SK-N-MC (cell line): ENCODE measurements at regions not wholly inside any gene's neighbourhood (a gene's known extent, or its start where the extent isn't known, plus 50 kb on each side); places are given as distances from the start of the nearest gene placed in this dataset.

ENCODE experiments used
- DNase-seq: peaks from one replicate; pipeline ENCODE4 v3.0.0-alpha.2; 2011; ENCODE audit warnings: low read depth, low spot score
- H3K27ac ChIP-seq: fragments of 200-600 bp; sonication (generic); 2 replicates; pipeline ENCODE4 v1.5.1; 2016; ENCODE audit warnings: mixed run types
- H3K36me3 ChIP-seq: fragments of 200-600 bp; sonication (generic); 2 replicates; pipeline ENCODE4 v1.6.1; 2017; ENCODE audit warnings: antibody characterized with exemption, low read length, mixed read lengths; ENCODE audit not compliant: insufficient read depth
- H3K4me3 ChIP-seq: fragments of 200-600 bp; sonication (generic); 2 replicates; pipeline ENCODE4 v1.5.1; 2016
- H3K9ac ChIP-seq: fragments of 200-600 bp; sonication (generic); 2 replicates; pipeline ENCODE4 v1.8.0; 2017; ENCODE audit warnings: mixed run types, mixed read lengths; ENCODE audit not compliant: insufficient read length
- H3K9me3 ChIP-seq: fragments of 200-600 bp; sonication (generic); 2 replicates; pipeline ENCODE4 v1.6.1; 2017; ENCODE audit warnings: low read depth, mild to moderate bottlenecking, antibody characterized with exemption, low read length, moderate library complexity, mixed read lengths
- EZH2 ChIP-seq: fragments of 200-600 bp; sonication (generic); IDR thresholded peaks from one replicate; pipeline ENCODE4 v1.6.1; 2017; ENCODE audit warnings: antibody characterized with exemption
- FOXP2 ChIP-seq: optimal IDR thresholded peaks from 2 replicates; pipeline ENCODE3; 2011; ENCODE audit warnings: mild to moderate bottlenecking, moderate library complexity; ENCODE audit not compliant: insufficient read depth; ENCODE audit errors: extremely low read length, control extremely low read depth
- POLR2AphosphoS5 ChIP-seq: IDR thresholded peaks from 2 replicates; pipeline ENCODE4 v1.6.1; 2012; ENCODE audit warnings: mild to moderate bottlenecking, low read depth, low read length, borderline replicate concordance

DNA sequence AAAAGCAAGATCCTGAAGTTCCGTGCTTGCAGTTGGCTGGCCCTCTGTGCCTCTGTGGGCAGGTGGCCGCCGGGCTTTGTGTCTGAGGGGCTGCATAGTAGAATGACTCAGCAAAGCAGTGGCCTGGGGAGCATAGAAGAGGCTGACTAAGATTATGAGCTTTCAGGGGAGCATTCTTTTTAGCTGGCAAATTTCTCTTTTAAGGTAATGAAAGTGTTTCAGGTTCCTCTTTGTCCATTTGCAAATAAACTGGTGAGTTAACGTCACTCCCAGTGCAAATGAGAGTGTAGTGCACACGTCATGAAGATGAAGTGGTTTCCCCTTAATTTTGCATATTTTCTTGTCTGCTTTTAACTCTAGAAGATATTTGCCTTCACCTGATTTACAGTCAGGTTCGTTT lies 98.6 kb downstream of the BCL2L11 start:
- no peak for DNase-seq
- H3K36me3 ChIP-seq = no peaks in the 10 kb centered on the region
- no peak overlapping the region for H3K27ac ChIP-seq
- H3K9me3 ChIP-seq = no peaks in the 10 kb centered on the region; the same call in 1 of the 2 replicates
- H3K9ac ChIP-seq = no peak overlapping the region
- H3K4me3 ChIP-seq = no peak overlapping the region
- no peak for TF ChIP-seq EZH2
- TF ChIP-seq FOXP2 = no peak
- no peak for TF ChIP-seq POLR2AphosphoS5

DNA sequence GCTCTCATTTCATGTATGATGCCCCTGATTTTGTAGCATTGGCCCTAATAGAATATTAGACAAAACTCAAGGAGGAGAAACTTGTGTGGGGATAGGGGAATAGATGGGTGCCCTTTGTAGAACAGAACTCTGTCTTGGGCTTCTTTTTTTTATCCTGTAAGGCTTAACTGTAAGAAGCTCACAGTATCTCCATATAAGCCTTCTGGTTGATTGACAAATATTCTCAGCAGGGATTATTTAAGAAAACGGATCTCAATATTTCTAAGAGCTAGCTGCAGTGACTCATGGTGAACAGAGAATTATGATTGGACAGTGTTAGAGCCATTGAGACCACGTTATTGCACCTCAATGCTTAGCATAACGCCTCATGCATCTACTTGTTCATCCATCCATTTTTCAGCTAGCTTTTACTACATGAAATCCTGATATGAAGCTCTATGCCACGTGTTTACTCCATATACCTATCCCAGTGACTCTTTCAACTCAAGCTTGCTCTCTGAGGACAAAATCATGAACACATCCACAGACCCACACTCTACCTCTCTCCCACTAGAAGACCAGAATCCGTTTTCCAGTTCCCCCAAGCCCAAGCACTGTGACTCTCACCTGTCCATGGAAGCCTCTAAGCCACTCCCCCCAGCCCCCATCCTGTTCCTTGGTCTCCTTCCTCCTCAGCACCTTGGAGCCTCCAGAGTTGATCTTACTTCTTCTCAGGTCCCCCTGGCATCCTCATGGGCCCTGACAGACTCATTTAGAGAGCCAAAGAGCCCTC lies 99.2 kb downstream of the BCL2L11 start:
- no peaks in the 10 kb centered on the region for H3K9me3 ChIP-seq
- no peak for DNase-seq
- H3K4me3 ChIP-seq = no peak overlapping the region
- H3K36me3 ChIP-seq = no peaks in the 10 kb centered on the region
- H3K9ac ChIP-seq = no peak overlapping the region
- H3K27ac ChIP-seq = no peak overlapping the region
- TF ChIP-seq POLR2AphosphoS5 = no peak
- no peak for TF ChIP-seq FOXP2
- TF ChIP-seq EZH2 = no peak

DNA sequence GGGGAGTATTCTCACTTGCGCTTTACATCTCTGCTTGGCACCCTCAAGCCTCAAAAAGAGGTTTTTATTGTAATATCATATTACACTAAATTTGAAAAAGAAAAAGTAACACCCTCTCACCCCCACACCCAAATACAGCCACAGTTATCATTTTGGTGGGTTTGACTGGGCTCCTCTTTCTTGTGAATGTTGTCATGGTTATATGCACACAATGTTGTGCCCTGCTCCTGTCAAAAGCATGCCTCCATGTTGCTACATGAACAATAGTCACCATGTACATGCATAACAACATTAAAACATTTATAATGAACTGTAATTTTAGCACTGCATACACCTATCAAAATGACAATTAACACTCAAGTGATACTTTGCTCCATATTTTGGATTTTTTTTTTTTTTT lies 100.2 kb downstream of the BCL2L11 start:
- no peaks in the 10 kb centered on the region for H3K36me3 ChIP-seq

DNA sequence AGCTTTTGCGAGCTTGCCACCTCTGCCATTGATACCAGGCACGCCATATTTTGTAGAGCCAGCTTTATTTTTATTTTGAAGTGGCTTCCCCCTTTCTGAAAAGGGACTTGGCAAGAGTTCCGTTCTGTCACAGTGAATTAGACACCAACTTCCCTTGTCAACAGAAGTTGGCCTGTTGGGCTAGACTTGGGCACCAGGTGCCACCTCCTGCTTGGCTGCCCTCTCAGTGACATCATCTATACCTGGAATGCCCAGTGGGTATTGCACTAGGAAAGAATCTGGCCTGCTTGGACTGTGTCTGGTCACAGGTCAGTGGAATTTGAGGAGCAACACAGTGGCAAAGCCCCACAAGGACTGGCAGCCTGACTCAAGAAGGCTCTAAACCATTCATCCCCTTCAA lies 101.0 kb downstream of the BCL2L11 start:
- H3K4me3 ChIP-seq = no peak overlapping the region
- TF ChIP-seq EZH2 (no peak), FOXP2 (no peak), POLR2AphosphoS5 (no peak)
- no peaks in the 10 kb centered on the region for H3K9me3 ChIP-seq
- H3K27ac ChIP-seq = no peak overlapping the region
- no peak overlapping the region for H3K9ac ChIP-seq
- H3K36me3 ChIP-seq = no peaks in the 10 kb centered on the region
- no peak for DNase-seq

More for the DNA sequence above, 100.2 kb downstream of the BCL2L11 start:
- Histone ChIP-seq H3K9ac (no peak overlapping the region), H3K9me3 (no peaks in the 10 kb centered on the region), H3K27ac (no peak overlapping the region), H3K4me3 (no peak overlapping the region)
- TF ChIP-seq FOXP2 (no peak), EZH2 (no peak), POLR2AphosphoS5 (no peak)
- no peak for DNase-seq

GRCh38 chr2:111222204-111222866 lies 101.6 kb downstream of the BCL2L11 start:
- Histone ChIP-seq H3K9me3 (no peaks in the 10 kb centered on the region), H3K4me3 (no peak overlapping the region), H3K36me3 (no peaks in the 10 kb centered on the region), H3K9ac (no peak overlapping the region), H3K27ac (no peak overlapping the region)
- DNase-seq = no peak
- TF ChIP-seq FOXP2 (no peak), POLR2AphosphoS5 (no peak), EZH2 (no peak)

DNA sequence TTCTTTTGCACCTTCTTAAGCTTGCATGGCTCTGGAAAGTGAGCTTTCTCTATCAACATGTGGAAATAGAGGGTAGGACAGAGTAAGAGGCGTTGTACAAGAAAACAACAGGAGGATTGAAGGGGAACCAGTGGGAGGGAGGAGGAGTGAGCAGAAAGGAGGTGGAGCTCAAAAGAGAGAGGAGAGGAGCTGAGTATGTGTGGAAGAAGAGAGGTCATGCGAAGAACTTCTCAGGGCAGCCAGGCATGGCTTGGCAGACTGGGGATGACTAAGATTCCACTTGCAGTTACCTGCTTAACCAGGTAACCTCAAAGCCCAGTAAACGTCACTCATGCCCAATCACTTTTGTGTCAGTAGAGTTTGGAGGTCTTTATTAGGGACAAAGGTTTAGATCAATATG lies 105.1 kb downstream of the BCL2L11 start:
- TF ChIP-seq FOXP2 (no peak), POLR2AphosphoS5 (no peak), EZH2 (no peak)
- Histone ChIP-seq H3K9me3 (peaks cover 10% of the 10 kb centered on the region), H3K9ac (no peak overlapping the region), H3K4me3 (no peak overlapping the region), H3K27ac (no peak overlapping the region), H3K36me3 (no peaks in the 10 kb centered on the region)
- no peak for DNase-seq

DNA sequence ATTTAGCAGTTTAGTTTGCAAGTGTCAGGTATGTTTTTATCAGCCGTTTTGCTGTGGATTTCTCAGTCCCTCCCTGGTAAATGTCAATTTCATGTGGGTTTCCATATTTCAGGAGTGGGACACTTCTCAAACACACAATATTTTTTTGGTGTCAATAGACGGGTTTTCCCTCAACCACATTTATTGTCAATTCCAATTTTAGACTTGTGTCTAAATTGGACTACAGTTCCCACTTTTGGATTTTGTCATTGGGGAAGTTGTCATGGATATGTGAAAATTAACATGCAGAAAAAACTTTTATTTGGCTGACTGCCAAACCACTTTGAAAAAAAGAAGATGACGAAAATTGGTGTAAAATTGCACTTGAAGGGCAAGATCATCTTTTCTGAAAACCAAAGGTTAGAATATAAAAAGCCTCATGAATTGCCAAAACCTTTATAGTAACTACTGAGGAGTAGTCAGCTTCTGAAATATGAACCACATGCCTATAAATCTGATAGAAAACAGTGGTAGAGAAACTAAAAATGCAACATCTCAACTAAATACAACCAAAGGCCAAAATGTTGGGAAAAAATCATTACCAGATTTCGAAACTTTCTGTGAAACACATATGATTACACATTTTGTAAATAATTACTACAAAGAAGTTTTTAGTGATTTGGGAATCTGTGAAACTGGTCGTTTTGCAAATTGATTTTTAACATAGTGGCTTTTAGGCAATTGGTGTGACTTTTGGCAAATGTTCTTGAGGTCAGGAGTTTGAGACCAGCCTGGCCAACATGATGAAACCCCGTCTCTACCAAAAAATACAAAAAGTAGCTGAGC lies 106.4 kb downstream of the BCL2L11 start:
- Histone ChIP-seq H3K27ac (peak overlapping the region; percentile 96), H3K36me3 (no peaks in the 10 kb centered on the region), H3K9me3 (peaks cover 12% of the 10 kb centered on the region), H3K4me3 (peak overlapping the region; percentile 39), H3K9ac (peak overlapping the region; percentile 55)
- no peak for TF ChIP-seq FOXP2
- no peak for TF ChIP-seq EZH2
- TF ChIP-seq POLR2AphosphoS5 = no peak
- DNase-seq = peak; percentile 69

GRCh38 chr2:111227716-111228141 lies 107.0 kb downstream of the BCL2L11 start:
- TF ChIP-seq POLR2AphosphoS5 = no peak
- no peak for TF ChIP-seq FOXP2
- TF ChIP-seq EZH2 = no peak
- Histone ChIP-seq H3K36me3 (no peaks in the 10 kb centered on the region), H3K4me3 (peak overlapping the region; percentile 39; the same call in 1 of the 2 replicates), H3K9me3 (peaks cover 15% of the 10 kb centered on the region), H3K27ac (peak overlapping the region; percentile 96), H3K9ac (no peak overlapping the region)
- DNase-seq = no peak
